ENCODE measurements at regions not wholly inside any gene's neighbourhood (a gene's known extent, or its start where the extent isn't known, plus 50 kb on each side); places are given as distances from the start of the nearest gene placed in this dataset.

GRCh38 chr6:145116591-145117178 lies 618.6 kb downstream of the EPM2A start:
- Histone ChIP-seq H3K9me3 (ENCODE audit: insufficient read depth in 2 of 2, low read depth in 1 of 2, low read length in 1 of 2) (no peaks in the 10 kb centered on the region), H3K4me1 (replicated peaks in 1 of 4; ENCODE audit: control insufficient read depth in 3 of 4, insufficient read depth in 4 of 4, low read length in 3 of 4) (no peaks in the 10 kb centered on the region), H3K18ac (ENCODE audit: extremely low read depth, low read length) (no peak overlapping the region), H4K8ac (ENCODE audit: extremely low read depth, insufficient read depth, low read length) (no peak overlapping the region), H4K5ac (ENCODE audit: insufficient read length, low read depth, low read length) (no peak overlapping the region), H2BK20ac (ENCODE audit: low read length) (no peak overlapping the region), H3K4me2 (ENCODE audit: insufficient read depth in 1 of 2, low read depth in 2 of 2, low read length in 2 of 2) (no peak overlapping the region), H3K23me2 (ENCODE audit: low read depth, low read length) (no peaks in the 10 kb centered on the region), H2BK12ac (ENCODE audit: low read depth, low read length) (no peak overlapping the region), H2BK120ac (replicated peaks; ENCODE audit: low read depth, low read length) (no peak overlapping the region), H2BK5ac (ENCODE audit: low read depth, low read length) (no peak overlapping the region), H3K9ac (replicated peaks in 1 of 4; ENCODE audit: extremely low read depth in 1 of 4, low read depth in 3 of 4, low read length in 3 of 4) (no peak overlapping the region), H4K91ac (replicated peaks; ENCODE audit: insufficient read length, low read length) (no peak overlapping the region), H3K56ac (replicated peaks; ENCODE audit: insufficient read length, low read depth, low read length) (no peak overlapping the region), H3K79me1 (ENCODE audit: low read depth, low read length) (no peaks in the 10 kb centered on the region), H2AFZ (ENCODE audit: low read length) (no peak overlapping the region), H3K4me3 (ENCODE audit: extremely low read depth in 1 of 4, insufficient read depth in 2 of 4, low read depth in 3 of 4, low read length in 4 of 4) (no peak overlapping the region), H3K14ac (ENCODE audit: insufficient read length) (no peak overlapping the region), H2BK15ac (ENCODE audit: low read length) (no peak overlapping the region), H3K27me3 (replicated peaks in 1 of 4; ENCODE audit: control insufficient read depth in 3 of 4, extremely low read depth in 1 of 4, insufficient read depth in 3 of 4, low read length in 3 of 4) (no peaks in the 10 kb centered on the region), H2AK5ac (ENCODE audit: low read depth, low read length) (no peak overlapping the region), H3K36me3 (ENCODE audit: control insufficient read depth in 2 of 4, insufficient read depth in 4 of 4, low read length in 3 of 4) (no peaks in the 10 kb centered on the region), H3K79me2 (ENCODE audit: control insufficient read depth in 1 of 2, insufficient read depth in 2 of 2, low read length in 2 of 2) (no peaks in the 10 kb centered on the region), H3K4ac (replicated peaks; ENCODE audit: insufficient read length, low read depth, low read length) (no peak overlapping the region), H4K20me1 (replicated peaks in 1 of 2; ENCODE audit: control insufficient read depth in 1 of 2, insufficient read depth in 2 of 2, low read length in 2 of 2) (no peaks in the 10 kb centered on the region), H3K23ac (ENCODE audit: insufficient read length) (no peak overlapping the region), H3K27ac (ENCODE audit: low read depth, low read length) (no peak overlapping the region)
- 93% methylated on average over 8 of the region's 8 CpGs; no CpG with 5 or more reads in 1 of the 2 experiments for WGBS, 2 experiments (ENCODE audit: extremely low coverage in 1 of 2, insufficient coverage in 1 of 2, insufficient read length in 1 of 2, insufficient replicate concordance in 2 of 2, low coverage in 1 of 2, low lambda C conversion rate in 2 of 2, missing lambda C conversion rate in 1 of 2)
- ChIA-PET CTCF (ENCODE audit: partially characterized antibody) (no interaction called here), POLR2A (ENCODE audit: partially characterized antibody) (no interaction called here)
- TF ChIP-seq MAFK (IDR thresholded peaks at IDR 0.05; ENCODE audit: low read depth, low read length) = no peak
- DNase-seq (ENCODE audit: low read depth in 1 of 2, low spot score in 2 of 2) = no peak
- FAIRE-seq = no peak

Measured in H1 (cell line).